ENCODE measurements at regions not wholly inside any gene's neighbourhood (a gene's known extent, or its start where the extent isn't known, plus 50 kb on each side); places are given as distances from the start of the nearest gene placed in this dataset.
A peak's percentile ranks its signal among the peaks of the same experiment; 100 is the strongest.

DNA sequence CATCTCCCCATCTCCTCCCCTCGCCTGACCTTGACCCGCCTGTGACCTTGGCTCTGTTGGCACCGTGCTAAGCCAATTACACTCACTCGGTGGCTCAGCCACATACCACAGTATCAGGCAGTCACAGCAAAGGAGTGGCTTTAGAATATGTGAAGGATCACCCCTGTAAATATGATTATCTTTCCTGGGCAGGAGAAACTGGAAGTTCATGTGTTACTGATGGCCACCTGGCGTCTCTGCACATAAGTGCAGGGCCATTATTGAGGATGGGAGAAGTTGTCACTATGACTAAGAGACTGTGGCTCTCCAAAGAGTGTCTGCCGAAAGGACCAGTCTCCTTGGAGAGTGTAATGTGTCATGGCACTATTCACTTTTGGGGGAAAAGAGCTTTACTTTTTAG, 116.9 kb upstream of the S1PR3 start:
- no peaks in the 10 kb centered on the region for H3K36me3 ChIP-seq (ENCODE audit: control insufficient read depth, insufficient read depth, low read length)
- H2AFZ ChIP-seq (replicated peaks; ENCODE audit: low read length, poor library complexity): no peak overlapping the region
- no peak overlapping the region for H3K23ac ChIP-seq (ENCODE audit: low read depth, low read length)
- DNase-seq (peak; percentile 10), ATAC-seq (ENCODE audit: low read depth) (peak; percentile 46; the same call in 1 of the 2 replicates)
- H2BK120ac ChIP-seq (ENCODE audit: low read depth, low read length): no peak overlapping the region
- no peaks in the 10 kb centered on the region for H3K9me1 ChIP-seq (ENCODE audit: insufficient read depth, low read length)
- no peaks in the 10 kb centered on the region for H3K9me3 ChIP-seq (ENCODE audit: control insufficient read depth, insufficient read depth, low read length)
- no peak overlapping the region for H2AK9ac ChIP-seq (replicated peaks; ENCODE audit: low read depth, low read length, poor library complexity)
- no peak overlapping the region for H3K14ac ChIP-seq (replicated peaks; ENCODE audit: low read depth, low read length)
- TF ChIP-seq RCOR1 (IDR thresholded peaks at IDR 0.05; ENCODE audit: insufficient replicate concordance, low read length) (no peak), BHLHE40 (IDR thresholded peaks at IDR 0.05; ENCODE audit: low read depth, low read length) (no peak), SMC3 (IDR thresholded peaks at IDR 0.05; ENCODE audit: low read depth, low read length) (peak; percentile 34; the same call in 1 of the 2 replicates)
- no TSS peak for BruUV-seq (replicated peaks)
- H2BK20ac ChIP-seq (ENCODE audit: low read depth, low read length): no peak overlapping the region
- dilution Hi-C loops (cut with HindIII; ENCODE audit: low sequenced_read_pairs, unreplicated experiment) (no loop called here), in situ Hi-C loops (cut with MboI; ENCODE audit: low sequenced_read_pairs) (no loop called here), intact Hi-C loops (cut with micrococcal nuclease) (no loop called here)
- no peak overlapping the region for H4K8ac ChIP-seq (ENCODE audit: low read depth in 2 of 2, low read length in 2 of 2)
- H2BK15ac ChIP-seq (ENCODE audit: low read depth, low read length): no peak overlapping the region
- ChIA-PET CTCF (no interaction called here), POLR2A (ENCODE audit: unreplicated experiment) (no interaction called here)
- no peak overlapping the region for H4K5ac ChIP-seq (ENCODE audit: low read depth, low read length)
- no peak overlapping the region for H3K4me2 ChIP-seq (ENCODE audit: low read depth, low read length)
- no peak overlapping the region for H2AK5ac ChIP-seq (ENCODE audit: low read depth, low read length)
- H3K79me1 ChIP-seq (ENCODE audit: low read depth in 1 of 2, low read length in 2 of 2): no peaks in the 10 kb centered on the region
- WGBS, 2 experiments (ENCODE audit: extremely low coverage in 2 of 2, insufficient read length in 1 of 2): no CpG with 5 or more reads among the region's 6 CpGs
- no peak overlapping the region for H3K18ac ChIP-seq (ENCODE audit: low read depth, low read length)
- no peak overlapping the region for H3K27ac ChIP-seq (ENCODE audit: insufficient read depth, low read length)
- no peak overlapping the region for H3K9ac ChIP-seq (ENCODE audit: low read depth, low read length)
- H3K4ac ChIP-seq (ENCODE audit: low read depth, low read length): no peak overlapping the region
- no peak overlapping the region for H3K4me3 ChIP-seq (ENCODE audit: insufficient read depth, low read depth, low read length)
- no peak overlapping the region for H2BK5ac ChIP-seq (ENCODE audit: low read depth, low read length, poor library complexity, severe bottlenecking)
- H3K56ac ChIP-seq (ENCODE audit: extremely low read depth, insufficient read depth, low read length): no peak overlapping the region
- peaks cover 1% of the 10 kb centered on the region; the same call in 1 of the 2 replicates for H3K27me3 ChIP-seq (ENCODE audit: control insufficient read depth, insufficient read depth, low read length)
- H4K91ac ChIP-seq (ENCODE audit: insufficient read depth, low read depth, low read length): no peak overlapping the region
- H3K4me1 ChIP-seq (ENCODE audit: control insufficient read depth, insufficient read depth, low read length): no peaks in the 10 kb centered on the region
- H4K20me1 ChIP-seq (ENCODE audit: insufficient read depth, low read length): no peaks in the 10 kb centered on the region

All from IMR-90 (cell line).